ENCODE measurements at regions not wholly inside any gene's neighbourhood (a gene's known extent, or its start where the extent isn't known, plus 50 kb on each side); places are given as distances from the start of the nearest gene placed in this dataset.

DNA sequence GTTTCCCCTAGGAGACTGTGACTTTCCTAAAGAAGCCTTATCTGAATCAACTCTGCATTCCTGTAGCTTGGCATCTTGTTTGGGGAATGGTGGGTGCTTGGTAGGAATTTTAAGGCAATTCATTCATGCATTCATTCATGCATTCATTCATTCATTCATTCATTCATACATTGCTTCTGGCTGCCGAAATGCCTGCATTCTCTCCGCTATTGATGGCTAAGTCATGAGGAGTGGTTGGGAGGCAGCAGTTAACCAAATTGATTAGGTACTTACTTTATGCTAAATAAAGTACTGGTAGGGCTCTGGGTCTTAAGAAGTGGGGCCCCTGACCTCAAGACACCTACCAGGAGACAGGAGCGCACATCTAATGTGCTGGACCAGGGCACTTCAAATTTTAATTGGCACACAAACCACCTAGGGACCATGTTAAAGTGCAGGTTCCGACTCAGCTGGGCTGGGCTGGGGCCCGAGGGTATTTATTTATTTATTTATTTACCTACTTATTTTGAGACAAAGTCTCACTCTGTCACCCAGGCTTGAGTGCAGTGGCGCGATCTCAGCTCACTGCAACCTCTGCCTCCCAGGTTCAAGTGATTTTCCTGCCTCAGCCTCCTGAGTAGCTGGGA, 127.6 kb downstream of the ANKRD60 start:
- no peaks in the 10 kb centered on the region for H3K9me3 ChIP-seq (ENCODE audit: control insufficient read depth, low read length)
- H3K27me3 ChIP-seq (ENCODE audit: control insufficient read depth, insufficient read depth, low read length, poor library complexity, severe bottlenecking) = no peaks in the 10 kb centered on the region
- 93 to 97% methylated on average over 6 of the region's 7 CpGs for WGBS, 2 experiments
- H3K27ac ChIP-seq (ENCODE audit: insufficient read depth, low read depth, low read length, poor library complexity, severe bottlenecking) = no peak overlapping the region
- no peaks in the 10 kb centered on the region for H3K36me3 ChIP-seq (ENCODE audit: control insufficient read depth, insufficient read depth, low read length)
- no peak overlapping the region for H3K4me3 ChIP-seq (ENCODE audit: insufficient read depth, low read depth, low read length)
- peaks cover 4% of the 10 kb centered on the region for H3K4me1 ChIP-seq (ENCODE audit: control insufficient read depth, insufficient read depth, low read length)

DNA sequence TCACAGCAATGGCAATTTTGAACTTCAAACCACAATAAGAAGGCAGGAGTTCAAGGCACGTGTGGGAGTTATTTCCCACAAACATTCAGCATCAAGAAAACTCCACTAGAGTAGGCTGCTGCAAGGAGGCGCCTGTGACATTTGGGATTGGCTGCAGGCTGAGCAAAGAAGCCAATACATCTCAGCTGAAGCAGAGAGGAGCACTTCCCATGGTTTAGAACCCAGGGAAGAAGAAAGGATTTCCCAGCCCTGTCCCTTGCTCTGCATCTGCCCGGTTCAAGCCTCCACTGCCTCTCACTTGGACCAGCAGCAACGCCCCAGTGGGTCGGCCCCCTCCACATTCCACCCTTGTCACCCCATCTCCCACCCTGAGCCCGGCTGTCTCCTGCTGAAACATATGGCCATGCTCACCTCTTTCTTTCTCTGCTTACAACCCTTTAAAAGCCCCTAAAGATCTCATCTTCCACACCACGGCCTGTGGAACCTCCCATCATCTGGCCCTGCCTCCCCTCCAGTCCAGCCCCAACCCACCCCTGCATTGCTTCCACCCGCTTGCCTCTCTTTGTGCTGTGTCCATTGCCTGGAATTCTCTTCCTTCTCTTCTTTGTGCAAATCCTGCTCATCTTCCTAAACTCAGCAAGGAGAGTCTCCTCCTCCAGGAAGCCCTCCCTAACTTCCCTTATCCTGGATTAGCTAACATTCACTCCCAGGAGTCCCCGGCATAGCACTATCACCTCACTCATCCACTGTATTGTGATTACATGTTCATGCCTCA, 128.3 kb downstream of the ANKRD60 start:
- no peaks in the 10 kb centered on the region for H3K27me3 ChIP-seq (ENCODE audit: control insufficient read depth, insufficient read depth, low read length, poor library complexity, severe bottlenecking)
- peaks cover 4% of the 10 kb centered on the region for H3K4me1 ChIP-seq (ENCODE audit: control insufficient read depth, insufficient read depth, low read length)
- no peak overlapping the region for H3K4me3 ChIP-seq (ENCODE audit: insufficient read depth, low read depth, low read length)
- H3K36me3 ChIP-seq (ENCODE audit: control insufficient read depth, insufficient read depth, low read length) = no peaks in the 10 kb centered on the region
- no peaks in the 10 kb centered on the region for H3K9me3 ChIP-seq (ENCODE audit: control insufficient read depth, low read length)
- H3K27ac ChIP-seq (ENCODE audit: insufficient read depth, low read depth, low read length, poor library complexity, severe bottlenecking) = no peak overlapping the region
- WGBS, 2 experiments = 89 to 92% methylated on average over 9 of the region's 9 CpGs

DNA sequence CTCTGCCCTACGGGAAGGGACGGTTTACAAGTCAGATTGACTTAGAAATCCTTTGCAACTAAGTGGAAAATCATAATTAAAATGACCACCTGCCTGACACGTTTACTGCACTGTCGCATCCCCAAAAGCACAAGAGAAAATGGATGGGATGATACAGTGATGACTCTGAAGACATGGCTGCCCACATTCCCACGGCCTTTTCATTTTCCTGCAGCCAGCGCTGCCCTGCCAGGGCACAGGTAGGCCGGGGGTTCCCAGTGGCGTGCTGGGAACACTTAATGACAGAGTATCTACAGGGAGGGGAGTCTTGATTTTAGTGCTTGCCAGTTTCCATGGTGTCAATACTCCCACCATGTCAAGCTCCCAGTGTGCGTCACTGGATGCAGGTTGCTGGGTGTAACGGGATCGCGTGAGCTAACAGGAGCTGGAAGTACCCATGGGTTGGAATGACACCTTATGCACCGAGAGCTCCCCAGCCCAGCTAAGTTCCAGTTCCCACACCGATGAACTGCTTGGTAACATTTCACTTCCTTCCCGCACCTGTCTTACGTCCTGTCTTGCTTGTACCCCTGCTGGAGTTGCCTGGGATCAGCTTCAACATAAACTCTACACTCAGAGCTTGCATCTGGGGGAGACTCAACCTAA, 129.0 kb downstream of the ANKRD60 start:
- no peaks in the 10 kb centered on the region for H3K27me3 ChIP-seq (ENCODE audit: control insufficient read depth, insufficient read depth, low read length, poor library complexity, severe bottlenecking)
- WGBS, 2 experiments = 90 to 92% methylated on average over 16 of the region's 16 CpGs
- peaks cover 4% of the 10 kb centered on the region for H3K4me1 ChIP-seq (ENCODE audit: control insufficient read depth, insufficient read depth, low read length)
- no peaks in the 10 kb centered on the region for H3K9me3 ChIP-seq (ENCODE audit: control insufficient read depth, low read length)
- no peak overlapping the region for H3K27ac ChIP-seq (ENCODE audit: insufficient read depth, low read depth, low read length, poor library complexity, severe bottlenecking)
- no peaks in the 10 kb centered on the region for H3K36me3 ChIP-seq (ENCODE audit: control insufficient read depth, insufficient read depth, low read length)
- no peak overlapping the region for H3K4me3 ChIP-seq (ENCODE audit: insufficient read depth, low read depth, low read length)

DNA sequence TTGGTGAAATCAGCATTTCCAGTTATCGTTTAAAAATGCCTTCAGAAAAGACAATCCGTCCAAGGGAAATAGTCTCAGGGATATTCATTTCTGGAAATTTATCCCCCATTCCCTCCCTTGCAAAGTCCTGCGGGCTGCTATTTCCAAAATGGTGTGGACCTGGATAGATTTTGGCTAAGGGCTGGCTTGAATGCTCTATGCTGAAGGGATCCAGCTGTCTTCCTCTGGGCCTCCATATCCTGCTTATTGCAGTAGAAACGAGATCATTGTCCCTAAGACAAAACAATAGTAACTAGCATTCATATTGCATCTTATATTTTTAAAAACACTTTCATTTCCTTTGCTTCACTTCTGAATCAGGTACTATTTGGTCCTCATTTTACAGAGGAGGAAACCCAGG, 129.9 kb downstream of the ANKRD60 start:
- no peak overlapping the region for H3K27ac ChIP-seq (ENCODE audit: insufficient read depth, low read depth, low read length, poor library complexity, severe bottlenecking)
- no peaks in the 10 kb centered on the region for H3K27me3 ChIP-seq (ENCODE audit: control insufficient read depth, insufficient read depth, low read length, poor library complexity, severe bottlenecking)
- H3K9me3 ChIP-seq (ENCODE audit: control insufficient read depth, low read length) = no peaks in the 10 kb centered on the region
- H3K4me3 ChIP-seq (ENCODE audit: insufficient read depth, low read depth, low read length) = no peak overlapping the region
- peaks cover 4% of the 10 kb centered on the region for H3K4me1 ChIP-seq (ENCODE audit: control insufficient read depth, insufficient read depth, low read length)
- 90 to 99% methylated on average over 4 of the region's 4 CpGs for WGBS, 2 experiments
- no peaks in the 10 kb centered on the region for H3K36me3 ChIP-seq (ENCODE audit: control insufficient read depth, insufficient read depth, low read length)

DNA sequence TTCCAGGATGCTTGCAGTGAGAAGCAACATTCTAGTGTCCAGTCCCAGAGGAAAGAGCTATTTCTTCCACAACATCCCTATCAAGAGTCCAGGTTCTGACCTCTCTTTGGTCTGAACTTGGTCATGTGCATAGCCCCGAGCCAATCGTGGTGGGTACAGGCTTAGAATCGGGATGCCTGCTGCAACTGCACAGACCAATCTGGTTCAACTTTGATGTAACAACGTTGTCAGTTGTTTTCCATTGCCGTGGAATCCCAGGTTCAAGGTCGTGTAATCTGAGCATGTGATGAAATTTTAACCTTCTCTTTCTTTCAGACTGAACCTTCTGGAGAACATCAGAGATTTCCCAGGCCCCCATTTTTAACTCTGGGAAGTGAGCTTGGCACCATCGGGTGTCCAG, 130.5 kb downstream of the ANKRD60 start:
- Histone ChIP-seq H3K36me3 (ENCODE audit: control insufficient read depth, insufficient read depth, low read length) (no peaks in the 10 kb centered on the region), H3K4me3 (ENCODE audit: insufficient read depth, low read depth, low read length) (no peak overlapping the region), H3K9me3 (ENCODE audit: control insufficient read depth, low read length) (no peaks in the 10 kb centered on the region), H3K4me1 (ENCODE audit: control insufficient read depth, insufficient read depth, low read length) (no peaks in the 10 kb centered on the region), H3K27ac (ENCODE audit: insufficient read depth, low read depth, low read length, poor library complexity, severe bottlenecking) (no peak overlapping the region), H3K27me3 (ENCODE audit: control insufficient read depth, insufficient read depth, low read length, poor library complexity, severe bottlenecking) (no peaks in the 10 kb centered on the region)
- WGBS, 2 experiments = 94% methylated on average over 7 of the region's 7 CpGs

DNA sequence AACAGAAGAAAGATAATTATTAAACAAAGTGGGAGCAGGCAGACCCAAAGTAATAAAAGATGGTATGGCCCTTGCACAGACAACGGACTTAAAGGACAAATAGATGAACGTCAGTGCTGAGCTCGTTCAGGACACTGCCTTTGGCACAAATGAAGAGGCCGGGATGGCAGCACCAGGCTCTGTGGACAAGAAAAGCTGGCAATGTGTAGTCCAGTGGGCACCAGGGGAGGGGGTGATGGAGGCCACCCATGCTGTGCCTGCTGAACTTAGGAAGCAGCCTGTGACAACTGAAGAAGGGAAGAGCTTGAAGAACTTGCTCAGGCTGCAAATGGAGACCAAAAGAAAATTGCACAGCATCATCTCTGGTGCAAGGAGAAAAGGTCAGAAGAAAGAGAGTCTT, 131.0 kb downstream of the ANKRD60 start:
- Histone ChIP-seq H3K9me3 (ENCODE audit: control insufficient read depth, low read length) (no peaks in the 10 kb centered on the region), H3K36me3 (ENCODE audit: control insufficient read depth, insufficient read depth, low read length) (no peaks in the 10 kb centered on the region), H3K4me3 (ENCODE audit: insufficient read depth, low read depth, low read length) (no peak overlapping the region), H3K27ac (ENCODE audit: insufficient read depth, low read depth, low read length, poor library complexity, severe bottlenecking) (no peak overlapping the region), H3K27me3 (ENCODE audit: control insufficient read depth, insufficient read depth, low read length, poor library complexity, severe bottlenecking) (no peaks in the 10 kb centered on the region), H3K4me1 (ENCODE audit: control insufficient read depth, insufficient read depth, low read length) (no peaks in the 10 kb centered on the region)
- WGBS, 2 experiments = 91 to 94% methylated on average over 4 of the region's 4 CpGs

DNA sequence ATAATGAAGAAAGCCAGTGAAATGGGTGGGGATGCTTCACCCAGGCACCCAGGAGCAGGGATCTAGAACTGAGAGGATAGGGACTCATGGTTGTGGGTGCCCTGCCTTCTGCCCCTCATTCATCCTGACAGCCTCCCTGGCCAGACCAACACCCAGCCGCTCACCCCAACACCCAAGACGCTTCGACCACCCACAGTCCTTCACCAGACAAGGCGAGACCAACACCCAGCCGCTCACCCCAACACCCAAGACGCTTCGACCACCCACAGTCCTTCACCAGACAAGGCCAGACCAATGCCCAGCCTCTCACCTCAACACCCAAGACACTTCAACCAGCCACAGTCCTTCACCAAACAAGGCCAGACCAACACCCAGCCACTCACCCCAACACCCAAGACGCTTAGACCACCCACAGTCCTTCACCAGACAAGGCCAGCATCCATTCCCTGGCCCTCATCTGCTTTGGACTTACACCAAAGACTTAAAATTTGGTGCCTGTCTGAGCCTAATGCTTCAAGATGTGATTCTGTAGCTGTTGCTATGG, 131.5 kb downstream of the ANKRD60 start:
- Histone ChIP-seq H3K36me3 (ENCODE audit: control insufficient read depth, insufficient read depth, low read length) (no peaks in the 10 kb centered on the region), H3K4me1 (ENCODE audit: control insufficient read depth, insufficient read depth, low read length) (no peaks in the 10 kb centered on the region), H3K27ac (ENCODE audit: insufficient read depth, low read depth, low read length, poor library complexity, severe bottlenecking) (no peak overlapping the region), H3K27me3 (ENCODE audit: control insufficient read depth, insufficient read depth, low read length, poor library complexity, severe bottlenecking) (no peaks in the 10 kb centered on the region), H3K4me3 (ENCODE audit: insufficient read depth, low read depth, low read length) (no peak overlapping the region), H3K9me3 (ENCODE audit: control insufficient read depth, low read length) (no peaks in the 10 kb centered on the region)
- 66 to 68% methylated on average over 8 of the region's 8 CpGs for WGBS, 2 experiments

DNA sequence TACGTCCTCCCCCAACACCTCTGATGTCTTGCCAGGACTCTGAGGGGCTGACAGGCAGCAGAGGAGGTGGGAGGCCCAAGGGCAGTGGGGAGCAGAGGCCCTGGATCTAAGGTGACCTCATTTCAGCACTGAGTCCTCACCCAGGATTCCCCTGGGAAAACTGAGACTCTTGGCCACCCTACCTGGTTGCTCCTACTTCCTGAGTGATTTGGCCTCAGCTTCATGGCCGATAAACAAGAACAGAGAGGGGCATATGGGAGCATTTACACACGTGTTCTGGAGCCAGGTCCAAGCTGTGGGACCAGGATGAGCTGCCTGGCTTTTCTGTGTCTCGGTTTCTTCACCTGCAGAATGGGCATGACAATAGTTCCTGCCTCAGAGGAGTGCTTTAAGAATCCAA, 133.8 kb downstream of the ANKRD60 start:
- Histone ChIP-seq H3K4me3 (ENCODE audit: insufficient read depth, low read depth, low read length) (no peak overlapping the region), H3K4me1 (ENCODE audit: control insufficient read depth, insufficient read depth, low read length) (no peaks in the 10 kb centered on the region), H3K27ac (ENCODE audit: insufficient read depth, low read depth, low read length, poor library complexity, severe bottlenecking) (no peak overlapping the region), H3K9me3 (ENCODE audit: control insufficient read depth, low read length) (no peaks in the 10 kb centered on the region), H3K36me3 (ENCODE audit: control insufficient read depth, insufficient read depth, low read length) (no peaks in the 10 kb centered on the region), H3K27me3 (ENCODE audit: control insufficient read depth, insufficient read depth, low read length, poor library complexity, severe bottlenecking) (no peaks in the 10 kb centered on the region)
- 82 to 84% methylated on average over 4 of the region's 4 CpGs for WGBS, 2 experiments

DNA sequence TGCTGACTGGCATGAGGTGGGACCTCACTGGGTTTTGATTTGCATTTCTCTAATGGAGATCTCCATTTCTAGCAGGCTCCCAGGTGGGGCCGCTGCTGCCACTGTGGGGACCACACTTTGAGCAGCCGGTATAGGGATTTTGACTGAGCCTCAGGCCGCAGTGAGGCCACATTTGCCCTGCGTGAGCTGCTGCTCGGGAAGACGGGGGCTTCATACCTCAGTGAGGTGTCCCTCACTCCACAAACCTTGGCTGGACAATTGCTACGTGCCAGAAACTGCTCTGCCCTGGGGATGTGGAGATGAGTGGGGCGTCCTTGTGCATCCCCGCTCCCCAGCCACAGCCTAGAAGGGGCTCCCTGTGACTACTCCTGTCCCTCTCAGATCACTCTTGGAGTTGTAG, 134.3 kb downstream of the ANKRD60 start:
- no peaks in the 10 kb centered on the region for H3K4me1 ChIP-seq (ENCODE audit: control insufficient read depth, insufficient read depth, low read length)
- no peaks in the 10 kb centered on the region for H3K36me3 ChIP-seq (ENCODE audit: control insufficient read depth, insufficient read depth, low read length)
- WGBS, 2 experiments = 87 to 88% methylated on average over 9 of the region's 9 CpGs

DNA sequence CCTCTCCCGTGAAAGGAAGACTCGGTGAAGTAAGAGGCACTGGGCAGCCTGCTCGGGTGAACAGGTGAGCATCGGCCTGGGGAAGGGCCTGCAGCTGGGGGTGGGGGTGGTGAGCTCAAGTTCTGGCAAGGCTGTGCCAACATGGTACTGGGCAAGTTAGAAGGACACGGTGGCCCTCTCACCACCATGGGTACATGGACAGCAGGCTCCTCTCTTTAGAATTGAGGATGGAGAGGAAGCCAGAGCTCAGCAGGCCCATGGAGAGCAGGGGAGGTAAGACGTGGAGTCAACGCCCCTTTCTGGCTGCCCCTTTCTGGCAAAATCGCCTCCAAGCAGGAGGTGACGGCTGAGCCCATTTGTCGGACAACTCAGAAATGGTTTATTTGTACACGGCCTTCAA, 135.6 kb downstream of the ANKRD60 start:
- Histone ChIP-seq H3K27ac (ENCODE audit: insufficient read depth, low read depth, low read length, poor library complexity, severe bottlenecking) (no peak overlapping the region), H3K9me3 (ENCODE audit: control insufficient read depth, low read length) (no peaks in the 10 kb centered on the region), H3K36me3 (ENCODE audit: control insufficient read depth, insufficient read depth, low read length) (no peaks in the 10 kb centered on the region), H3K4me3 (ENCODE audit: insufficient read depth, low read depth, low read length) (no peak overlapping the region), H3K27me3 (ENCODE audit: control insufficient read depth, insufficient read depth, low read length, poor library complexity, severe bottlenecking) (no peaks in the 10 kb centered on the region), H3K4me1 (ENCODE audit: control insufficient read depth, insufficient read depth, low read length) (no peaks in the 10 kb centered on the region)
- 91 to 93% methylated on average over 11 of the region's 11 CpGs for WGBS, 2 experiments

More for the DNA sequence above, 134.3 kb downstream of the ANKRD60 start:
- Histone ChIP-seq H3K4me3 (ENCODE audit: insufficient read depth, low read depth, low read length) (no peak overlapping the region), H3K27ac (ENCODE audit: insufficient read depth, low read depth, low read length, poor library complexity, severe bottlenecking) (no peak overlapping the region), H3K27me3 (ENCODE audit: control insufficient read depth, insufficient read depth, low read length, poor library complexity, severe bottlenecking) (no peaks in the 10 kb centered on the region), H3K9me3 (ENCODE audit: control insufficient read depth, low read length) (no peaks in the 10 kb centered on the region)

Measured in ectodermal cell (in vitro differentiated cells).